Stomach smooth muscle (tissue), 2 donors: ENCODE measurements at regions not wholly inside any gene's neighbourhood (a gene's known extent, or its start where the extent isn't known, plus 50 kb on each side); places are given as distances from the start of the nearest gene placed in this dataset.
A peak's percentile ranks its signal among the peaks of the same experiment; 100 is the strongest.

Experiments used
- H3K27ac ChIP-seq: one replicate; pipeline ENCODE4 v1.7.0; 2013; ENCODE audit warnings: mild to moderate bottlenecking, low read length, inconsistent platforms
- H3K27me3 ChIP-seq, 2 donors: one replicate each; pipeline ENCODE4 v1.7.0; 2013; ENCODE audit warnings: low read length in 2 of 2; ENCODE audit not compliant: insufficient read depth in 2 of 2, control insufficient read depth in 1 of 2
- H3K36me3 ChIP-seq, 2 donors: one replicate each; pipeline ENCODE4 v1.7.0; 2013; ENCODE audit warnings: low read length in 2 of 2; ENCODE audit not compliant: control insufficient read depth in 2 of 2, insufficient read depth in 2 of 2
- H3K4me1 ChIP-seq: one replicate; pipeline ENCODE4 v1.7.0; 2013; ENCODE audit warnings: low read length; ENCODE audit not compliant: control insufficient read depth, insufficient read depth
- H3K4me3 ChIP-seq, 2 donors: one replicate each; pipeline ENCODE4 v1.7.0; 2013; ENCODE audit warnings: low read length in 2 of 2
- H3K9ac ChIP-seq, 2 donors: one replicate each; pipeline ENCODE4 v1.7.0; 2013; ENCODE audit warnings: low read length in 2 of 2, mild to moderate bottlenecking in 1 of 2
- H3K9me3 ChIP-seq, 2 donors: one replicate each; pipeline ENCODE4 v1.7.0; 2013; ENCODE audit warnings: low read length in 2 of 2; ENCODE audit not compliant: control insufficient read depth in 2 of 2
- donor health status: healthy.
- donor health status: Pancreatic carcinoma.

- H3K9ac ChIP-seq = no peak overlapping the region
- no peaks in the 10 kb centered on the region for H3K9me3 ChIP-seq
- no peak overlapping the region for H3K4me3 ChIP-seq
- H3K36me3 ChIP-seq = no peaks in the 10 kb centered on the region
- H3K4me1 ChIP-seq = peaks cover 6% of the 10 kb centered on the region
- H3K27ac ChIP-seq = peak overlapping the region; percentile 41
- no peaks in the 10 kb centered on the region for H3K27me3 ChIP-seq
Measured at GRCh38 chr18:61742565-61743429, 150.0 kb downstream of the RNF152 start.

- Histone ChIP-seq H3K27me3 (no peaks in the 10 kb centered on the region), H3K9ac (no peak overlapping the region), H3K4me1 (peaks cover 6% of the 10 kb centered on the region), H3K4me3 (no peak overlapping the region), H3K36me3 (no peaks in the 10 kb centered on the region), H3K27ac (no peak overlapping the region), H3K9me3 (no peaks in the 10 kb centered on the region)
Measured at GRCh38 chr18:61741881-61742454, 150.8 kb downstream of the RNF152 start.

GRCh38 chr18:61738488-61738887, 154.3 kb downstream of the RNF152 start:
- Histone ChIP-seq H3K4me1 (peaks cover 10% of the 10 kb centered on the region), H3K27me3 (no peaks in the 10 kb centered on the region), H3K27ac (no peak overlapping the region), H3K9me3 (no peaks in the 10 kb centered on the region), H3K36me3 (no peaks in the 10 kb centered on the region), H3K4me3 (no peak overlapping the region), H3K9ac (no peak overlapping the region)

GRCh38 chr18:61738042-61738441, 154.8 kb downstream of the RNF152 start:
- Histone ChIP-seq H3K27ac (no peak overlapping the region), H3K4me1 (peaks cover 11% of the 10 kb centered on the region), H3K9ac (no peak overlapping the region), H3K9me3 (no peaks in the 10 kb centered on the region), H3K36me3 (no peaks in the 10 kb centered on the region), H3K4me3 (no peak overlapping the region), H3K27me3 (no peaks in the 10 kb centered on the region)

- Histone ChIP-seq H3K4me3 (no peak overlapping the region), H3K4me1 (peaks cover 8% of the 10 kb centered on the region), H3K36me3 (no peaks in the 10 kb centered on the region), H3K27me3 (no peaks in the 10 kb centered on the region), H3K9me3 (no peaks in the 10 kb centered on the region), H3K27ac (no peak overlapping the region), H3K9ac (no peak overlapping the region)
Measured at GRCh38 chr18:61736133-61736532, 156.7 kb downstream of the RNF152 start.

- Histone ChIP-seq H3K9me3 (no peaks in the 10 kb centered on the region), H3K9ac (no peak overlapping the region), H3K27ac (no peak overlapping the region), H3K27me3 (no peaks in the 10 kb centered on the region), H3K4me1 (peaks cover 8% of the 10 kb centered on the region), H3K36me3 (no peaks in the 10 kb centered on the region), H3K4me3 (no peak overlapping the region)
Measured at GRCh38 chr18:61735564-61736102, 157.2 kb downstream of the RNF152 start.

- no peak overlapping the region for H3K4me3 ChIP-seq
- H3K27ac ChIP-seq = no peak overlapping the region
- H3K4me1 ChIP-seq = peaks cover 8% of the 10 kb centered on the region
- no peaks in the 10 kb centered on the region for H3K9me3 ChIP-seq
- H3K9ac ChIP-seq = no peak overlapping the region
- H3K27me3 ChIP-seq = no peaks in the 10 kb centered on the region
- no peaks in the 10 kb centered on the region for H3K36me3 ChIP-seq
Measured at GRCh38 chr18:61734396-61734795, 158.4 kb downstream of the RNF152 start.

GRCh38 chr18:61732854-61733253, 160.0 kb downstream of the RNF152 start:
- Histone ChIP-seq H3K9me3 (no peaks in the 10 kb centered on the region), H3K36me3 (no peaks in the 10 kb centered on the region), H3K27ac (peak overlapping the region; percentile 24), H3K27me3 (no peaks in the 10 kb centered on the region), H3K4me3 (no peak overlapping the region), H3K9ac (no peak overlapping the region), H3K4me1 (peaks cover 8% of the 10 kb centered on the region)

- no peaks in the 10 kb centered on the region for H3K9me3 ChIP-seq
- no peak overlapping the region for H3K4me3 ChIP-seq
- H3K4me1 ChIP-seq = peaks cover 8% of the 10 kb centered on the region
- no peak overlapping the region for H3K9ac ChIP-seq
- peak overlapping the region; percentile 19 for H3K27ac ChIP-seq
- no peaks in the 10 kb centered on the region for H3K27me3 ChIP-seq
- no peaks in the 10 kb centered on the region for H3K36me3 ChIP-seq
Measured at GRCh38 chr18:61731693-61732376, 161.0 kb downstream of the RNF152 start.

GRCh38 chr18:61731178-61731577, 161.6 kb downstream of the RNF152 start:
- H3K27me3 ChIP-seq = no peaks in the 10 kb centered on the region
- H3K4me3 ChIP-seq = no peak overlapping the region
- H3K9me3 ChIP-seq = no peaks in the 10 kb centered on the region
- H3K36me3 ChIP-seq = no peaks in the 10 kb centered on the region
- H3K4me1 ChIP-seq = peaks cover 8% of the 10 kb centered on the region
- peak overlapping the region; percentile 19 for H3K27ac ChIP-seq
- H3K9ac ChIP-seq = no peak overlapping the region
